ENCODE measurements at regions not wholly inside any gene's neighbourhood (a gene's known extent, or its start where the extent isn't known, plus 50 kb on each side); places are given as distances from the start of the nearest gene placed in this dataset.

DNA sequence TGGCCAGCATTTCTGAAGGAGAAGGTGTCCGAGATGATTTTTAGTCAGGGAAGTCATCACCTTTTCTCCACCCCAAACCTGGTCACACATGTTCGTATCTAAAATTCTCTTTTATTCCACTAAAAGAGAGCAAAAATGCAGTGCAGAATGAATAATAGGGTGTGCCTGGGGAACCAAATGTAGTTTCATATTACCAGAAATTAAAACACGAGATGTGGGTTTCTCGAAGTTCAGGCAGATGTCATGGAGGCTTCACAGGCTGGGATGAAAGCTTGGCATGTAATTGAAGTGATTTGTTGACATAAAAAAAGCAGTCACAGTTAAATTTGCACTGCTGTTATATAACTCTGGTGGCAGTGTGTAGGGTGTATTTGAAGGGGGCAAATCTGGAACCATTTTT is 165.5 kb upstream of the PDE5A start:
- ChIA-PET POLR2A (no interaction called here), CTCF (interaction anchor here (1.2 kb wide), 1 partner anchor 9 kb away, joined by 3 read pairs; no protein-coding TSS in a partner anchor), RAD21 (ENCODE audit: unreplicated experiment) (no interaction called here), SMC1A (ENCODE audit: uncharacterized antibody, unreplicated experiment) (interaction anchor here (1.9 kb wide), 1 partner anchor 134 kb away, joined by 3 read pairs; no protein-coding TSS in a partner anchor)
- Histone ChIP-seq H3K4me2 (ENCODE audit: control insufficient read depth, insufficient read depth) (no peak overlapping the region), H3K4me3 (no peak overlapping the region), H2AFZ (ENCODE audit: control insufficient read depth, low read depth, low read length) (no peak overlapping the region), H3K79me2 (ENCODE audit: control insufficient read depth, insufficient read depth, low read length) (no peaks in the 10 kb centered on the region), H3K27me3 (replicated peaks in 1 of 2; ENCODE audit: control insufficient read depth in 2 of 2, insufficient read depth in 2 of 2, low read length in 1 of 2) (no peaks in the 10 kb centered on the region; a peak in 1 of 4 replicates), H3K36me3 (ENCODE audit: control insufficient read depth in 2 of 2, insufficient read depth in 2 of 2, low read length in 1 of 2) (no peaks in the 10 kb centered on the region), H4K20me1 (ENCODE audit: control insufficient read depth, insufficient read depth) (no peaks in the 10 kb centered on the region), H3K9ac (ENCODE audit: control insufficient read depth, insufficient read depth, low read length) (no peak overlapping the region), H3K9me3 (replicated peaks; ENCODE audit: control insufficient read depth, insufficient read depth, low read length) (no peaks in the 10 kb centered on the region), H3K27ac (ENCODE audit: control insufficient read depth, insufficient read depth) (no peak overlapping the region), H3K4me1 (ENCODE audit: control insufficient read depth, insufficient read depth, low read length) (no peaks in the 10 kb centered on the region)
- FAIRE-seq: no peak
- no peak for ATAC-seq
- TF ChIP-seq POLR2A (IDR thresholded peaks at IDR 0.05; ENCODE audit: low read depth, low read length): no peak
- BruUV-seq (replicated peaks): no TSS peak
- intact Hi-C loops (cut with micrococcal nuclease; ENCODE audit: unreplicated experiment): no loop called here
- no peak for DNase-seq (ENCODE audit: low read depth, low spot score)
- WGBS (ENCODE audit: insufficient coverage, insufficient replicate concordance, low lambda C conversion rate, missing lambda C conversion rate): 1% methylated on average over 4 of the region's 4 CpGs
- in situ Hi-C loops (cut with MboI): no loop called here

DNA sequence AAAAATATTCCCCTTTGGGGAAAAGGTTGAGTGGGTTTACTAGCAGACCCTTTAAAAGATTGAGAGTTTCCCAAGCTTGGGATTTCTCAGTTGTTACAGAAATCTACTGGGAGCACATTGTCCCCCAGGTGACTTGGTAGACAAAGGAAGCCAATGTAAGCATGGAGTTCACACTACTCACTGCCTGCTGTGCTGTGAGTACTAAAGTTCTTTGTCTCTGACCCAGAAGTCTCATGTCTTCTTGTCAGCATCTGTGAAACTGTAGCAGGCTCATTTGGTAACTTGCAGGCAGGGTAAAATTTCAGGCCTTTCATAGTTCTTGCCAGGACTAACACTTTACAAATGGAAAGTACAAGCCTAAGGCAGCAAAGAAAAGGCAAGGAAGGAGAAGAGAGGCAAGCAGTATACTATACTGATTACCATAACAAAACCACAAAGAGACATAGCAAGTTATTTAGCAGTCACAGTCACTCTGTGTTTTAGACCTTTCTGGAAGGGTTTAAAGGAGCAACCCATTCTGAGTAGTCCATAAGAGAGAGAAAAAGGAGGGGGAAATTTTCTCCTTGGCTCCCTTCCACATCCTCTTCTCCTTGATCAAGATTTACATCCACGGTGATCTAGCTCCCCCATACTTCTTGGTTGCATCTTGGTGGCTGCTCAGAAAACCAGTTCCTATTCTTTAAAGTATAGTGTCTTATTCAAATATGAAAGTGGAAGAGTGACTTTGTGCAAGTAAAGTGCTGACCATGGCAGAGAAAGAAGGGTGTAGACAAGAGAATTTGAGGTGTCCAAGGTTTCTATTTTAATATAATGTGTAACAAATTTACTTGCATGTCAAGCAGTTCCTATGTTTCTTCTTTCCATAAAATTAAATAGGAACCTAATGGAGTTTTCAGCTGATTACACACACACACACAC is 160.0 kb upstream of the PDE5A start:
- FAIRE-seq: no peak
- DNase-seq (ENCODE audit: low read depth, low spot score): no peak
- CTCF ChIA-PET: interaction anchor here (0.6 kb wide), 1 partner anchor 124 kb away, joined by 3 read pairs; no protein-coding TSS in a partner anchor
- TF ChIP-seq CBFB (IDR thresholded peaks at IDR 0.05; ENCODE audit: low read depth) (no peak), STAT3 (IDR thresholded peaks at IDR 0.05; ENCODE audit: low read depth, low read length) (no peak), ZNF622 (IDR thresholded peaks at IDR 0.05) (no peak), KLF5 (IDR thresholded peaks at IDR 0.05; ENCODE audit: partially characterized antibody) (no peak), KDM1A (IDR thresholded peaks at IDR 0.05; ENCODE audit: borderline replicate concordance) (no peak), GATAD2B (conservative IDR thresholded peaks at IDR 0.05; ENCODE audit: low read depth) (no peak), HDAC6 (IDR thresholded peaks at IDR 0.05; ENCODE audit: unreplicated experiment) (no peak), MEF2A (IDR thresholded peaks at IDR 0.05; ENCODE audit: insufficient read depth, low read depth, low read length) (no peak), NFIC (IDR thresholded peaks at IDR 0.05; ENCODE audit: low read depth, low read length) (no peak), MYC (IDR thresholded peaks at IDR 0.05; ENCODE audit: insufficient read depth, insufficient read length, insufficient replicate concordance, low read length, severe bottlenecking) (no peak), SUZ12 (IDR thresholded peaks at IDR 0.05; ENCODE audit: unreplicated experiment) (no peak)
- TF ChIP-seq, protein P1, sequence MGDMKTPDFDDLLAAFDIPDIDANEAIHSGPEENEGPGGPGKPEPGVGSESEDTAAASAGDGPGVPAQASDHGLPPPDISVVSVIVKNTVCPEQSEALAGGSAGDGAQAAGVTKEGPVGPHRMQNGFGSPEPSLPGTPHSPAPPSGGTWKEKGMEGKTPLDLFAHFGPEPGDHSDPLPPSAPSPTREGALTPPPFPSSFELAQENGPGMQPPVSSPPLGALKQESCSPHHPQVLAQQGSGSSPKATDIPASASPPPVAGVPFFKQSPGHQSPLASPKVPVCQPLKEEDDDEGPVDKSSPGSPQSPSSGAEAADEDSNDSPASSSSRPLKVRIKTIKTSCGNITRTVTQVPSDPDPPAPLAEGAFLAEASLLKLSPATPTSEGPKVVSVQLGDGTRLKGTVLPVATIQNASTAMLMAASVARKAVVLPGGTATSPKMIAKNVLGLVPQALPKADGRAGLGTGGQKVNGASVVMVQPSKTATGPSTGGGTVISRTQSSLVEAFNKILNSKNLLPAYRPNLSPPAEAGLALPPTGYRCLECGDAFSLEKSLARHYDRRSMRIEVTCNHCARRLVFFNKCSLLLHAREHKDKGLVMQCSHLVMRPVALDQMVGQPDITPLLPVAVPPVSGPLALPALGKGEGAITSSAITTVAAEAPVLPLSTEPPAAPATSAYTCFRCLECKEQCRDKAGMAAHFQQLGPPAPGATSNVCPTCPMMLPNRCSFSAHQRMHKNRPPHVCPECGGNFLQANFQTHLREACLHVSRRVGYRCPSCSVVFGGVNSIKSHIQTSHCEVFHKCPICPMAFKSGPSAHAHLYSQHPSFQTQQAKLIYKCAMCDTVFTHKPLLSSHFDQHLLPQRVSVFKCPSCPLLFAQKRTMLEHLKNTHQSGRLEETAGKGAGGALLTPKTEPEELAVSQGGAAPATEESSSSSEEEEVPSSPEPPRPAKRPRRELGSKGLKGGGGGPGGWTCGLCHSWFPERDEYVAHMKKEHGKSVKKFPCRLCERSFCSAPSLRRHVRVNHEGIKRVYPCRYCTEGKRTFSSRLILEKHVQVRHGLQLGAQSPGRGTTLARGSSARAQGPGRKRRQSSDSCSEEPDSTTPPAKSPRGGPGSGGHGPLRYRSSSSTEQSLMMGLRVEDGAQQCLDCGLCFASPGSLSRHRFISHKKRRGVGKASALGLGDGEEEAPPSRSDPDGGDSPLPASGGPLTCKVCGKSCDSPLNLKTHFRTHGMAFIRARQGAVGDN (IDR thresholded peaks at IDR 0.05): no peak

More for the DNA sequence above, 160.0 kb upstream of the PDE5A start:
- Histone ChIP-seq H3K79me2 (ENCODE audit: control insufficient read depth, insufficient read depth, low read length) (no peaks in the 10 kb centered on the region), H3K36me3 (ENCODE audit: control insufficient read depth in 2 of 2, insufficient read depth in 2 of 2, low read length in 1 of 2) (no peaks in the 10 kb centered on the region), H3K4me3 (no peak overlapping the region), H3K9ac (ENCODE audit: control insufficient read depth, insufficient read depth, low read length) (no peak overlapping the region), H3K9me3 (replicated peaks; ENCODE audit: control insufficient read depth, insufficient read depth, low read length) (no peaks in the 10 kb centered on the region; the same call in 2 of the 3 replicates), H3K27me3 (replicated peaks in 1 of 2; ENCODE audit: control insufficient read depth in 2 of 2, insufficient read depth in 2 of 2, low read length in 1 of 2) (no peaks in the 10 kb centered on the region), H3K4me2 (ENCODE audit: control insufficient read depth, insufficient read depth) (no peak overlapping the region), H2AFZ (ENCODE audit: control insufficient read depth, low read depth, low read length) (no peak overlapping the region), H3K4me1 (ENCODE audit: control insufficient read depth, insufficient read depth, low read length) (no peaks in the 10 kb centered on the region), H3K27ac (ENCODE audit: control insufficient read depth, insufficient read depth) (no peak overlapping the region), H4K20me1 (ENCODE audit: control insufficient read depth, insufficient read depth) (no peaks in the 10 kb centered on the region)
- BruUV-seq (replicated peaks): no TSS peak
- ATAC-seq: no peak
- ChIA-PET SMC1A (ENCODE audit: uncharacterized antibody, unreplicated experiment) (interaction anchor here (1.0 to 1.3 kb wide), 2 partner anchors 17 kb away, joined by 3 to 4 read pairs; no protein-coding TSS in a partner anchor), POLR2A (no interaction called here), RAD21 (ENCODE audit: unreplicated experiment) (interaction anchor here (2.3 kb wide), 1 partner anchor 160 kb away, joined by 16 read pairs; the partner anchor contains the start of gene PDE5A)
- intact Hi-C loops (cut with micrococcal nuclease; ENCODE audit: unreplicated experiment) (no loop called here), in situ Hi-C loops (cut with MboI) (no loop called here)
- WGBS (ENCODE audit: insufficient coverage, insufficient replicate concordance, low lambda C conversion rate, missing lambda C conversion rate): 0% methylated on average over 1 of the region's 1 CpG

Measured in GM12878 (cell line).